HG02852 (cell line): ENCODE measurements at regions not wholly inside any gene's neighbourhood (a gene's known extent, or its start where the extent isn't known, plus 50 kb on each side); places are given as distances from the start of the nearest gene placed in this dataset.
"Not testable (repeated sequence)": the region's sequence is repeated elsewhere in the genome, so short reads cannot be mapped to it uniquely, and the experiment has no call there.

Experiments
- ATAC-seq: cut with Tn5 transposase; IDR thresholded peaks from one replicate; pipeline ENCODE4 v1.9.1; 2021; ENCODE audit warnings: mild to moderate bottlenecking, moderate library complexity; ENCODE audit not compliant: unreplicated experiment

- no peak for ATAC-seq
These were observed 340.2 kb downstream of the HACE1 start for GRCh38 chr6:104519566-104519965.

GRCh38 chr6:104509355-104509754 lies 350.4 kb downstream of the HACE1 start:
- no peak for ATAC-seq

DNA sequence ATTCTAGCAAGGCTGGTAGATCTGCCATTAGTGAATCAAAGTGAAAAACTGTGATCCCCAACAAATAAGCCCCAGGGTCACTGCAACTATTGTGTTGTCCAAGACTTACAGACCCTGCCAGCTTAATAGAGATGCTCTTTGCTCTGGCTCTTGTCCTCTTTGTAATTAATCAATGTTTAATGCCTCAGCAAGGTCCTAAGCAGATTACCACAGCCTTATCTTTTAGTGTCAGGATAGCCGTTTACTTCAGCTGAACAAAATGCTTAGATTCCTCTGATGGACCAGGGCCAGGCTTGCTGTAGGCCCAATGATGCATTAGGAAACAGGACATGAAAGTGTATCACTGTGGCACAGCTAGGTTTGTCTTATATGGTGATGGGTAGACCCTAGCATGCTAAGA lies 353.3 kb downstream of the HACE1 start:
- ATAC-seq: no peak

GRCh38 chr6:104505838-104506237 lies 353.9 kb downstream of the HACE1 start:
- no peak for ATAC-seq

DNA sequence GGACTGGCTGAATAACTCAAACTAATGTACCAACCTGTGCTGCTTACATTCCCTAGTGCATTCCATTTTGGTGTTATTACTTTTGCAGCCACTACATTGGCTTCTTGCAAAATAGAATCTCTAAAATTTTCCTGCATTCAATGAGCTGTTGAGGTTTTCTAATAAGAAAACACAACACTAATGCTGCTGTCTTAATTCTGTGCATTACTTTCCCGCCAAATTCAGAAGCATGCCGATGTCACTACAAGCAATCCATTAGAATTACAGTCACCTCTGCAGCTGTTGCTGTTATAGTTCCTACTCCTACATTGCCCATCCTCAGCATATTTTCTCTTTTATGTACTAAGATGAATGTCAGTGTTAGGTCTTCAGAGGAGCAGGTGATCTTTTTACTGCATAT lies 359.5 kb downstream of the HACE1 start:
- ATAC-seq: no peak

GRCh38 chr6:104486035-104486434 lies 373.7 kb downstream of the HACE1 start:
- no peak for ATAC-seq

GRCh38 chr6:104484626-104485025 lies 375.1 kb downstream of the HACE1 start:
- no peak for ATAC-seq

- no peak for ATAC-seq
These were observed 375.5 kb downstream of the HACE1 start for GRCh38 chr6:104484191-104484590.

GRCh38 chr6:104483225-104483834 lies 376.4 kb downstream of the HACE1 start:
- no peak for ATAC-seq

DNA sequence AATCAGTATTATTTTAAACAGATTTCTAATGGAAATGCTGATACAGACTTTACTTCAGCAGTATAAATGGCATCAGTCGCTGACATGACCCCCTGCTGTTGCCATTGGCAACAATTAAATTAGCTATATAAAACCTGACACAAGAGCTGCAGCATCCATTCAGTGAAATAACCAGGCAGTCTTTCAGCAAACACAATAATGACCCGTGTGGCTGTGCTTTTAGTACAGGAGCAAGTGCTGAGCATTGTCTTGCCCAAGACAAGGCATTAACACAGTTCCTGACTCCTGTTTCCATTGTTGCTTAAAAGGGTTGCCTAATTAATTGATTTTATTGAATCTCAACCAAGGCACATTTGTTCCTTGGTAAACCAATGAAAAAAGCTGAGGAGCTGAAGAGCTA lies 382.1 kb downstream of the HACE1 start:
- ATAC-seq: no peak

DNA sequence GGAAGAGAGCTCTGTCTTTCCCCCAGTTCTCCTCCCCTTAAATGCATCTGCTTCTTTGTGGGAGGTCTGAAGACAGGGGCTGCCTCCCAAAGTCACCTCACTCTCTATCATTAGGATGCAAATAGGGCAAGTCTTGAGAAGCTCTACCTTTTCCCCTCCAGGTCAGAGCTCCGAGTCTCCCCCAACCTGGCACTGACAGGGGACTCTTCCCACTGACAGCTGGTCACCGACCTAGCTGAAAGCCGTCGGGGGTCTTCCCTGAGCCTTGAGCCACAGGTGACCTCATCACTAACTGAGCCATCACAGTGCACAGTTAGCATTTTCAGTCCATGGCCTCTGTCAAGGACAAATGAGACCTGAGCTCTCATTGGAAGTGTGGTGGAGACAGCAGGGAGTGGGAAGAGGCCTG lies 386.7 kb downstream of the HACE1 start:
- no peak for ATAC-seq

- ATAC-seq: no peak
These were observed 387.5 kb downstream of the HACE1 start for GRCh38 chr6:104472021-104472901.

- ATAC-seq: no peak
These were observed 393.4 kb downstream of the HACE1 start for GRCh38 chr6:104466306-104466705.

GRCh38 chr6:104462811-104463599 lies 396.7 kb downstream of the HACE1 start:
- ATAC-seq: no peak

DNA sequence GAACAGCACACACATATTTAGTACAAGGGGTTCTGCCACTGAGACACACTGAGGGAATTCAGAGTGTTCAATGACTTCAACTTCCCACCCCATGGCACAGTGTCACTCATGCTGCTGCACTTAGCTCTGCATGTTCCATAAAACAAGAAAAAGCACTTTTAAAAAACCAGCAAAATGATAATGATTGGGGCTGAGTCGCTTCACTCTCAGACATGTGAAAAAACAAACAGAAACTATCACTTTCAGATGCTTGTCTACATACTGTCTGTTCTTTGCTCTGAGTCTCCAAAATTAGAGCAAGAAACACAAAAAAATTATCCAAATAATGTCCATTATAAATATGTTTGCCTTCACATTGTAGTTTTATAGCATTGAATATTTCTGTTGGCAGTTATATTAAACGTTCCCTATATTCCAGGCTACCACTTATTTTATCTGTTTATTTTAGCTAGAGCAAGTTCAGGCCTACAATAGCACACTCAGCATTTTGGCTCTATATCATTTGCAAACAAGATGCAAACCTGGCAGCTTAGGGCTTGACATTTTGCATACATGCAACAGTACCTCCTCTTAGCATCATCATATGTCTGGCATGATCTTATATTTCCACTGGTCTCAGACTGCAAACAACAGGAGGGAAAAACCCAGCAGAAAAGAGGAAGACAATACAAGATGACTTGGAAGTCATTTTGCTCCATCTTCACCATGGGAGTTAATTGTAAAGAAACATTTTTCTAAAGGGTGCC lies 398.8 kb downstream of the HACE1 start:
- ATAC-seq: peak; percentile 47

DNA sequence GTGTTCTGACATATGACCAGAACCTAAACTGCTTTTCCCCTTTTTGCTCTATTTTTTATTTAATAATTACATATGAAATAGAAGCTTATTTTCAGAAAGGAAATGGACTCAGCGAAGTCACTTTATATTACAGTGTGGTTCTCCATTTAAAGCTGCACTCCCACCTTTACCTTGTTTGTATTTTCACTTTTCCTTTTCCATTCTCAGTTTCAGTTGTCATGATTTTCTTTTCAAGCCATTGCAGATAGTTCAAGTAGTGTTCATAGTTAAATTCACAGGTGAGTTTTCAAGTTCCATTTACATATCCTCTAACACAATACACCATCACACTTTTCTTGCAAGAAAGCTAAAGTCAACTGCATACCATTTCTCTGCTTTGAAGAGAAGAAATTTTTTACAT lies 400.2 kb downstream of the HACE1 start:
- peak; percentile 84 for ATAC-seq

DNA sequence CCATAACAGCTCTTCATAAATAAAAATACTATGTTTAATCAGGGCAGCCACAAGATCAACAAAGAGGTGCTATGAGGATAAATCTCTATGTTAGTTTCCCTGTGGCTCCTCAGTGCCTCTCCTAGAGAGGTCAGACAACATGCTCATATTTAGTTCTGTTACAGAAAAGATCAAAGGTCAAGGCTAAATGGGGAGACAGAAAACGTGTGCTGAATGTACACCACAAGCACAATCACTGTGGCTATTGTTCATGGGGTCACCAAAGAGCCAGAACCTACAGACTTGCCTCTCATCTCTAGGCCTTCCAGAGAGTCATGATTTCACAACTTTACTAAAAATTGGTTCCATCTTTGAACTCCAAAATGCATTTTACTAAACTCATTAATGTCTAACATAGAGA lies 409.8 kb downstream of the HACE1 start:
- no peak for ATAC-seq

GRCh38 chr6:104446101-104447080 lies 413.3 kb downstream of the HACE1 start:
- ATAC-seq: not testable (repeated sequence)

GRCh38 chr6:104434519-104434918 lies 425.2 kb downstream of the HACE1 start:
- ATAC-seq: no peak

GRCh38 chr6:104431096-104431495 lies 428.6 kb downstream of the HACE1 start:
- peak; percentile 76 for ATAC-seq
